Progenitor cell of endocrine pancreas (in vitro differentiated cells): ENCODE measurements at regions not wholly inside any gene's neighbourhood (a gene's known extent, or its start where the extent isn't known, plus 50 kb on each side); places are given as distances from the start of the nearest gene placed in this dataset.

Source experiments
- DNase-seq: peaks from one replicate; pipeline ENCODE4 v3.0.0; 2021; ENCODE audit warnings: low spot score; ENCODE audit not compliant: unreplicated experiment
- H3K27ac Mint-ChIP-seq: 2 replicates; pipeline ENCODE4 v1.8.0; 2021; ENCODE audit warnings: mild to moderate bottlenecking, moderate library complexity, mixed read lengths
- H3K27me3 Mint-ChIP-seq: 2 replicates; pipeline ENCODE4 v1.8.0; 2021; ENCODE audit warnings: mixed read lengths
- H3K36me3 Mint-ChIP-seq: 2 replicates; pipeline ENCODE4 v1.8.0; 2022; ENCODE audit warnings: mixed read lengths; ENCODE audit not compliant: insufficient read depth
- H3K4me1 Mint-ChIP-seq: 2 replicates; pipeline ENCODE4 v1.8.0; 2021; ENCODE audit warnings: low read depth, mixed read lengths
- H3K4me3 Mint-ChIP-seq: 2 replicates; pipeline ENCODE4 v1.8.0; 2021; ENCODE audit warnings: low read depth, mild to moderate bottlenecking, moderate library complexity, mixed read lengths
- H3K9me3 Mint-ChIP-seq: 2 replicates; pipeline ENCODE4 v1.8.0; 2021; ENCODE audit warnings: low read depth, mixed read lengths
- TF ChIP-seq, protein P1 (sequence below): fragments of 200-600 bp; sonication (generic); IDR thresholded peaks from one replicate; pipeline ENCODE4 v1.5.0; 2021; ENCODE audit warnings: antibody characterized with exemption, mild to moderate bottlenecking; ENCODE audit not compliant: unreplicated experiment

- Mint-ChIP-seq H3K4me1 (peaks cover 5% of the 10 kb centered on the region), H3K27me3 (no peaks in the 10 kb centered on the region), H3K4me3 (no peak overlapping the region), H3K27ac (no peak overlapping the region), H3K36me3 (peaks cover 11% of the 10 kb centered on the region), H3K9me3 (peaks cover 22% of the 10 kb centered on the region)
- no peak for DNase-seq
- TF ChIP-seq, protein P1, sequence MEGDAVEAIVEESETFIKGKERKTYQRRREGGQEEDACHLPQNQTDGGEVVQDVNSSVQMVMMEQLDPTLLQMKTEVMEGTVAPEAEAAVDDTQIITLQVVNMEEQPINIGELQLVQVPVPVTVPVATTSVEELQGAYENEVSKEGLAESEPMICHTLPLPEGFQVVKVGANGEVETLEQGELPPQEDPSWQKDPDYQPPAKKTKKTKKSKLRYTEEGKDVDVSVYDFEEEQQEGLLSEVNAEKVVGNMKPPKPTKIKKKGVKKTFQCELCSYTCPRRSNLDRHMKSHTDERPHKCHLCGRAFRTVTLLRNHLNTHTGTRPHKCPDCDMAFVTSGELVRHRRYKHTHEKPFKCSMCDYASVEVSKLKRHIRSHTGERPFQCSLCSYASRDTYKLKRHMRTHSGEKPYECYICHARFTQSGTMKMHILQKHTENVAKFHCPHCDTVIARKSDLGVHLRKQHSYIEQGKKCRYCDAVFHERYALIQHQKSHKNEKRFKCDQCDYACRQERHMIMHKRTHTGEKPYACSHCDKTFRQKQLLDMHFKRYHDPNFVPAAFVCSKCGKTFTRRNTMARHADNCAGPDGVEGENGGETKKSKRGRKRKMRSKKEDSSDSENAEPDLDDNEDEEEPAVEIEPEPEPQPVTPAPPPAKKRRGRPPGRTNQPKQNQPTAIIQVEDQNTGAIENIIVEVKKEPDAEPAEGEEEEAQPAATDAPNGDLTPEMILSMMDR = no peak
These were observed 1433.2 kb upstream of the TMEFF2 start for GRCh38 chr2:193627927-193628272.

GRCh38 chr2:193627187-193627926 lies 1432.6 kb upstream of the TMEFF2 start:
- H3K36me3 Mint-ChIP-seq = peaks cover 11% of the 10 kb centered on the region
- no peak overlapping the region for H3K4me3 Mint-ChIP-seq
- TF ChIP-seq, protein P1 = no peak
- no peaks in the 10 kb centered on the region for H3K27me3 Mint-ChIP-seq
- H3K9me3 Mint-ChIP-seq = peaks cover 18% of the 10 kb centered on the region
- H3K27ac Mint-ChIP-seq = no peak overlapping the region
- no peak for DNase-seq
- peaks cover 5% of the 10 kb centered on the region for H3K4me1 Mint-ChIP-seq

GRCh38 chr2:193608451-193608850 lies 1413.7 kb upstream of the TMEFF2 start:
- TF ChIP-seq, protein P1 = no peak
- no peak for DNase-seq
- no peaks in the 10 kb centered on the region for H3K36me3 Mint-ChIP-seq
- no peaks in the 10 kb centered on the region for H3K4me1 Mint-ChIP-seq
- H3K27me3 Mint-ChIP-seq = no peaks in the 10 kb centered on the region
- no peak overlapping the region for H3K4me3 Mint-ChIP-seq
- no peak overlapping the region for H3K27ac Mint-ChIP-seq
- H3K9me3 Mint-ChIP-seq = peaks cover 3% of the 10 kb centered on the region

GRCh38 chr2:193590831-193591230 lies 1396.1 kb upstream of the TMEFF2 start:
- Mint-ChIP-seq H3K27me3 (no peaks in the 10 kb centered on the region), H3K36me3 (peaks cover 27% of the 10 kb centered on the region), H3K4me3 (no peak overlapping the region), H3K27ac (no peak overlapping the region), H3K4me1 (no peaks in the 10 kb centered on the region), H3K9me3 (peaks cover 36% of the 10 kb centered on the region)
- TF ChIP-seq, protein P1 = no peak
- DNase-seq = no peak

DNA sequence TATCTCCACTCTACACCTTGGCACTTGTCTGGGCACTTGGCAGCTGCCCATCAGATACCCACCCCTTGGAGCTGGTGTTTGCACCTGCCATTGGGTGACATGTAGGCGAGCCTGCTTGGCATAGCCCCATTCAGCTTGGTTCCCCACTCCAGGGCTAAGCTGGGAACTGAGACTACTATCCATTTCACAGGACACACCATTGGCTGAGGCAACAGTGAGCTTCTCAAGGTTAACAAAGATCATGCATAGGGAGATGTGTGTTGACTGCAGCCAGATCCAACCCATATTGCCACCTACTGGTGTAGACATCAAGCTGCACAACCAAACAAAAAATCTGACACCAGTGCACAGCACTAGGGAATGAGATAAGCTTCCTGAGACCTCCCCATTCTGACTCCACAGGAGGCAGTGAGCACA lies 1389.8 kb upstream of the TMEFF2 start:
- Mint-ChIP-seq H3K27me3 (no peaks in the 10 kb centered on the region), H3K27ac (no peak overlapping the region), H3K9me3 (peaks cover 11% of the 10 kb centered on the region), H3K4me1 (peaks cover 9% of the 10 kb centered on the region), H3K36me3 (peaks cover 5% of the 10 kb centered on the region), H3K4me3 (no peak overlapping the region)
- TF ChIP-seq, protein P1 = peak; percentile 38
- no peak for DNase-seq
